ENCODE measurements at regions not wholly inside any gene's neighbourhood (a gene's known extent, or its start where the extent isn't known, plus 50 kb on each side); places are given as distances from the start of the nearest gene placed in this dataset.

DNA sequence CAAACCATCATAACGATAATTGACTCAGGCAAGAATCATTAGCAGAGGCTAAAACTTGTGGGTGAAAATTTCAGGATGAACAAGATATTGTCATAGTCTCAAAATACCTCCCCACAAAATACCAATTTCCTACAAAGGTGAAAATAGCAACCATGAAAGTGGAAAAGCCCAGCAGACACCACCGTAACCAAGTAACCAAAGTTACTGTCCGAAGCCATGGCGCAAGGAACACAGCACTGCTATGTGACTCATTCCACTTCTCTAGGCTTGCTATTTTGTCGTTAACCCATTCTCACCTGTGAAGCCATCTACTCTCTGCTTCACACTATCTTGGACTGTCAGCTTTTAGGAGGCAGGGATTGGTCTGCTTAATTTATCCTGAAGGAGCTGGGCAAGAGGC is 113.8 kb upstream of the CACUL1 start:
- no peak overlapping the region for H3K9ac ChIP-seq
- no peaks in the 10 kb centered on the region for H4K20me1 ChIP-seq (ENCODE audit: insufficient read depth)
- H2AFZ ChIP-seq (ENCODE audit: low read depth): no peak overlapping the region
- no peaks in the 10 kb centered on the region for H3K27me3 ChIP-seq (ENCODE audit: insufficient read depth, low read depth)
- no peak overlapping the region for H3K4me3 ChIP-seq (IDR thresholded peaks at IDR 0.05; ENCODE audit: insufficient read depth, low read depth, low read length)
- no peaks in the 10 kb centered on the region for H3K4me1 ChIP-seq (ENCODE audit: low read depth, poor library complexity, severe bottlenecking)
- no peak overlapping the region for H3K4me2 ChIP-seq
- no peaks in the 10 kb centered on the region for H3K36me3 ChIP-seq (ENCODE audit: insufficient read depth)
- no peak for TF ChIP-seq CTCF (conservative IDR thresholded peaks at IDR 0.05; ENCODE audit: low read depth, low read length)
- no peaks in the 10 kb centered on the region for H3K79me2 ChIP-seq (ENCODE audit: insufficient read depth, low read depth)
- H3K27ac ChIP-seq: no peak overlapping the region

DNA sequence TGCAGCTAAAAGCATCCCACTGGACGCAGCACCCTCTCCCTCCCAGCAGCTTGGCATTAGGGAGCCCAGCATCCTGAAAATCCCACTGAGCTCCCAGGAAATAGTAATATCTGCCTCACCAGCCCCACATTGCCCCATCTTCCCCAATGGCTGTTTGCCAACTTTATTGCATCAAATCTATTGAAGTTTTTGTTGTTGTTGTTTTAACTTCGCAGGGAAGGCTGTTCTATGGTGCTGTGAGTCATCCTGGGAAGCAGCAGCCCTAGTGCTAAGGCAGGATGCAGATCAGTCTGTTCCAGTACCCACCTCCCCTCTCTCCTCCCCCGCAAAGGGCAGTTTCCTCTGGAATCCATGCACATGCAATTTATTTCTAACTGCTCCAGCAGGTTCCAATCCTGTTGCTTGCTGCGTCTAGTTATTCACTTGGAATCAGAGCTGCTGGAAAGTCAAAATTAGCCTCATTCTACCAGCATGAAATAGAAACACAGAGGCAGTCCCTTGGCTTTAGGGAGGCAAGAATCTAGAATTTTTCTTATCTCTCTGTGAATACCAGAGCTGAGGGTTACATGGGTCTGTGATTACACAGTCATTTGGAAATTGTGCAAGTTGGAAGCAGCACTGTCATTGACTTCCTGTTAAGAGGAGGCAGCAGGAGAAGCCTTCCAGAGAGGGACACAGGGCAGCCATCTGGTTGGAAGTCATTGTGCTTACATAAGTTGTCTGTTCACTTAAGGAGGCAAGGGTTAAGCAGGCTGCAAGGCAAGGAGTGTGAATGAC is 115.9 kb upstream of the CACUL1 start:
- H3K27me3 ChIP-seq (ENCODE audit: insufficient read depth, low read depth): no peaks in the 10 kb centered on the region
- H4K20me1 ChIP-seq (ENCODE audit: insufficient read depth): no peaks in the 10 kb centered on the region
- H3K4me1 ChIP-seq (ENCODE audit: low read depth, poor library complexity, severe bottlenecking): no peaks in the 10 kb centered on the region
- H3K79me2 ChIP-seq (ENCODE audit: insufficient read depth, low read depth): no peaks in the 10 kb centered on the region
- no peak overlapping the region for H3K4me2 ChIP-seq
- H3K9ac ChIP-seq: no peak overlapping the region
- TF ChIP-seq CTCF (conservative IDR thresholded peaks at IDR 0.05; ENCODE audit: low read depth, low read length): no peak
- H3K4me3 ChIP-seq (IDR thresholded peaks at IDR 0.05; ENCODE audit: insufficient read depth, low read depth, low read length): no peak overlapping the region
- H3K36me3 ChIP-seq (ENCODE audit: insufficient read depth): no peaks in the 10 kb centered on the region
- no peak overlapping the region for H2AFZ ChIP-seq (ENCODE audit: low read depth)
- no peak overlapping the region for H3K27ac ChIP-seq

DNA sequence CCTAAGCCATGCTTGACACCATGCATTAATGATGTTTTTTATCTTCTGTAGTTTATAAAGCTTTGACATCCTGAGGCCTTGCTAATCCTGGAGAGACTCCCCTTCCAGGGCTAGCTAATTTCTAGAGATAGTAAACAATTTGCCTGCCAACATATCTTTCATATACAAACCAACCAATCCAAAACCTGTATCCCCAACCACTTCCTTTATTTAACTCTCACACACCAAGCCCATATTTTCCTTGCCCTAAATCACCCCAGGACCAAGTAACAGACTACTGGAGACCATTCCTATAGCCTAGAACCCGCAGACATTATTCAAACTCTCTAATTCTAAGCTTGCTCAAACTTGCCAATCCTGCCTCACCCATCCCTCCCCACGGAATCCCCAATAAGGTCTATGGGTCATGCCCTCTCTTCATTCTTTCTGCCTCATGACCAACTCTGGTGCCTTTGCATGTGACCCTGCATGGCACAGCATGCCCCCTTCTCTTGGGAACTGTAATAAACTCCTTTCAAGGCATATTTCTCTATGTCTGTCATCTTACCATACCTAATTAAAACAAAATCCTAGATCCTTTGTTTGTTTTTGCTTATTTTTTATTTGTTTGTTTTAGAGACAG is 116.6 kb upstream of the CACUL1 start:
- Histone ChIP-seq H2AFZ (ENCODE audit: low read depth) (no peak overlapping the region), H3K27ac (no peak overlapping the region), H4K20me1 (ENCODE audit: insufficient read depth) (no peaks in the 10 kb centered on the region), H3K4me2 (no peak overlapping the region), H3K27me3 (ENCODE audit: insufficient read depth, low read depth) (no peaks in the 10 kb centered on the region), H3K4me3 (IDR thresholded peaks at IDR 0.05; ENCODE audit: insufficient read depth, low read depth, low read length) (no peak overlapping the region), H3K79me2 (ENCODE audit: insufficient read depth, low read depth) (no peaks in the 10 kb centered on the region), H3K4me1 (ENCODE audit: low read depth, poor library complexity, severe bottlenecking) (no peaks in the 10 kb centered on the region), H3K9ac (no peak overlapping the region), H3K36me3 (ENCODE audit: insufficient read depth) (no peaks in the 10 kb centered on the region)
- no peak for TF ChIP-seq CTCF (conservative IDR thresholded peaks at IDR 0.05; ENCODE audit: low read depth, low read length)

GRCh38 chr10:118873091-118873737 is 118.4 kb upstream of the CACUL1 start:
- Histone ChIP-seq H3K4me1 (ENCODE audit: low read depth, poor library complexity, severe bottlenecking) (no peaks in the 10 kb centered on the region), H3K9ac (no peak overlapping the region), H3K4me2 (no peak overlapping the region), H3K27ac (no peak overlapping the region), H3K4me3 (IDR thresholded peaks at IDR 0.05; ENCODE audit: insufficient read depth, low read depth, low read length) (no peak overlapping the region), H4K20me1 (ENCODE audit: insufficient read depth) (no peaks in the 10 kb centered on the region), H3K27me3 (ENCODE audit: insufficient read depth, low read depth) (no peaks in the 10 kb centered on the region), H2AFZ (ENCODE audit: low read depth) (no peak overlapping the region), H3K36me3 (ENCODE audit: insufficient read depth) (no peaks in the 10 kb centered on the region), H3K79me2 (ENCODE audit: insufficient read depth, low read depth) (no peaks in the 10 kb centered on the region)
- no peak for TF ChIP-seq CTCF (conservative IDR thresholded peaks at IDR 0.05; ENCODE audit: low read depth, low read length)
